ENCODE measurements at regions not wholly inside any gene's neighbourhood (a gene's known extent, or its start where the extent isn't known, plus 50 kb on each side); places are given as distances from the start of the nearest gene placed in this dataset.
"Not testable (repeated sequence)": the region's sequence is repeated elsewhere in the genome, so short reads cannot be mapped to it uniquely, and the experiment has no call there.

DNA sequence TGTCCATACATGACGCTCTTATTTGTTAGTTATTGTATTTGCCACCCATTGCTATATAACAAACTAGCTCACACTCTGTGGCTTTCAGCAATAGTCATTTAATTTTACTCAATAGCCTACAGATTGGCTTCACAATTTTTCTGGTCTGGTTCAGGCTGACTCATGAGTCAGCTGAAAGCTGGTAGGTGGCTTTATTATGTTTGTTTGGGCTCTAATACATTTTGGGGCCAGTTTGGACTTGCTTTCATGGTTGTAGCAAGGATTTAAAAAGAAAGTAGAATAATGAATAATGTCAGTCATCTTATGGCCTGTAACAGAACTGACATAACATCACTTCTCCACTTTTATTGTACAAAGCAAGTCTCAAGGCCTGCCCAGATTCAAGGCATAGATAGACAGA, 338.7 kb downstream of the LRRIQ3 start:
- Histone ChIP-seq H3K27ac (ENCODE audit: low read depth, low read length, severe bottlenecking) (no peak overlapping the region), H3K4me1 (ENCODE audit: control insufficient read depth, insufficient read depth, low read length, poor library complexity, severe bottlenecking) (no peaks in the 10 kb centered on the region), H3K36me3 (ENCODE audit: control insufficient read depth, insufficient read depth, low read length) (no peaks in the 10 kb centered on the region), H3K9me3 (ENCODE audit: control insufficient read depth, low read length) (no peaks in the 10 kb centered on the region), H3K4me3 (ENCODE audit: extremely low read depth, insufficient read depth, low read length, poor library complexity, severe bottlenecking) (no peak overlapping the region)
- WGBS, 2 experiments (ENCODE audit: insufficient coverage in 2 of 2): no CpG with 5 or more reads among the region's 1 CpG

DNA sequence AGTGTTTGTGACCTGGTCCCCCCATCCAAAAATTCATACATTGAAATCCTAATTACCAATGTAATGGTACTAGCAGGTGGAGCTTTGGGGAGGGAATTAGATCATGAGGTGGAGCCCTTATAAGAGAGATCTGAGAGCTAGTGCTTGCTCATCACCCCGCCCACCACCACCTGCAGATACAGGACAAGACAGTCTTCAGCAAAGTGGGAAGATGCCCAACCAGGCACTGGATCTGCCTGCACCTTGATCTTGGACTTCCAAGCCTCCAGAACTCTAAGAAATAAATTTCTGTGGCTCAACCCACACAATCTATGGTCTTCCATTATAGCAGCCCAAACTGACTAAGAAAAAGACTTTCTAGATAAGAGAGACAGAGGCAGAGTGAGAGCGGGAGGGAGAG, 343.4 kb downstream of the LRRIQ3 start:
- 80 to 100% methylated on average over 1 of the region's 2 CpGs for WGBS, 2 experiments (ENCODE audit: insufficient coverage in 2 of 2)
- Histone ChIP-seq H3K4me1 (ENCODE audit: control insufficient read depth, insufficient read depth, low read length, poor library complexity, severe bottlenecking) (no peaks in the 10 kb centered on the region), H3K36me3 (ENCODE audit: control insufficient read depth, insufficient read depth, low read length) (no peaks in the 10 kb centered on the region), H3K27ac (ENCODE audit: low read depth, low read length, severe bottlenecking) (no peak overlapping the region), H3K9me3 (ENCODE audit: control insufficient read depth, low read length) (no peaks in the 10 kb centered on the region), H3K4me3 (ENCODE audit: extremely low read depth, insufficient read depth, low read length, poor library complexity, severe bottlenecking) (no peak overlapping the region)

GRCh38 chr1:73842436-73842835, 355.5 kb downstream of the LRRIQ3 start:
- H3K9me3 ChIP-seq (ENCODE audit: control insufficient read depth, low read length): no peaks in the 10 kb centered on the region
- no peak overlapping the region for H3K27ac ChIP-seq (ENCODE audit: low read depth, low read length, severe bottlenecking)
- no peak overlapping the region for H3K4me3 ChIP-seq (ENCODE audit: extremely low read depth, insufficient read depth, low read length, poor library complexity, severe bottlenecking)
- no peaks in the 10 kb centered on the region for H3K36me3 ChIP-seq (ENCODE audit: control insufficient read depth, insufficient read depth, low read length)
- H3K4me1 ChIP-seq (ENCODE audit: control insufficient read depth, insufficient read depth, low read length, poor library complexity, severe bottlenecking): no peaks in the 10 kb centered on the region

GRCh38 chr1:73839922-73840321, 358.1 kb downstream of the LRRIQ3 start:
- no peak overlapping the region for H3K4me3 ChIP-seq (ENCODE audit: extremely low read depth, insufficient read depth, low read length, poor library complexity, severe bottlenecking)
- no CpG with 5 or more reads among the region's 4 CpGs for WGBS, 2 experiments (ENCODE audit: insufficient coverage in 2 of 2)
- H3K36me3 ChIP-seq (ENCODE audit: control insufficient read depth, insufficient read depth, low read length): no peaks in the 10 kb centered on the region
- no peaks in the 10 kb centered on the region for H3K9me3 ChIP-seq (ENCODE audit: control insufficient read depth, low read length)
- H3K27ac ChIP-seq (ENCODE audit: low read depth, low read length, severe bottlenecking): no peak overlapping the region
- H3K4me1 ChIP-seq (ENCODE audit: control insufficient read depth, insufficient read depth, low read length, poor library complexity, severe bottlenecking): no peaks in the 10 kb centered on the region

DNA sequence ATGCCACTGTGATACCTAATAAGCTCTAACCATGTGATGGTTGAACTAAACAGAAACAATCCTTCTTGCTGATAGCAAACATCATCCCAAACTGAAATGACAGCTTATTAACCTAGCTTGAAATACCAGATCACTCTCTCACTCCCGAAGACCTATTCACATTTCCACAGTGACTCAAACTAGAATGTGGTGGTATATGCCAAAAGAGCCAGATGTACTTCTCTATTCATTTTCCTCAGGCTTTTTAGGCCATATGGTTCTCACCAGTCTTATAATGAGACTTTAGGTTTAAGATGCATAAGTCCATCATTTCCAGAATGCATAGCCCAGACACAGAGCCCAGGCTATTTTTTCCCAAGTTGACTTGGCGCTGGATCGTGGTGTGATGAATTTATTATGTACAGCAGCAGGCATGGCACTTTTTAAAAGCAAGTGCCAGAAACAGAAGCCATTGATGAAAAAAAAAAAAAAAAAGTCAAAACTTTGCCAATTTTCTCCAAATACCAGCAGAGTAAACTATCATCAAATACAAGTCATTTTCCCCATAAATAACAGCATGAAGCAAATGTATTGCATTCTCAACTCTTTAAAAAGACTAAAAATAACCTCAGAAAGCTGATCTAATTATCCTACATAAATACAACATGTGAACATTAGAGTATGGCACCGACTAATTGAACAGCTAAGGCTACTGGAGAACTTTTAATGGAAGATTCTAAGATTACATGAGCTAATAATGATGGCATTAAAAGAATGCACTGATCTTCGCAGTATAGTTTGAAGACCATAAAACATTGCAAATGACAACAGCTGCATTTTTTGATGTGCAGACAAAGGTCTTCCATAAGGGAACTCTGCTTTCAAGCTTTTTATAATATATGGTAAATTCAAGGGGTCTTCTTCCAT, 365.4 kb downstream of the LRRIQ3 start:
- Histone ChIP-seq H3K9me3 (ENCODE audit: control insufficient read depth, low read length) (no peaks in the 10 kb centered on the region), H3K36me3 (ENCODE audit: control insufficient read depth, insufficient read depth, low read length) (no peaks in the 10 kb centered on the region), H3K27ac (ENCODE audit: low read depth, low read length, severe bottlenecking) (no peak overlapping the region), H3K4me3 (ENCODE audit: extremely low read depth, insufficient read depth, low read length, poor library complexity, severe bottlenecking) (no peak overlapping the region), H3K4me1 (ENCODE audit: control insufficient read depth, insufficient read depth, low read length, poor library complexity, severe bottlenecking) (peaks cover 3% of the 10 kb centered on the region)
- WGBS, 2 experiments (ENCODE audit: insufficient coverage in 2 of 2): 90 to 100% methylated on average over 2 of the region's 5 CpGs

DNA sequence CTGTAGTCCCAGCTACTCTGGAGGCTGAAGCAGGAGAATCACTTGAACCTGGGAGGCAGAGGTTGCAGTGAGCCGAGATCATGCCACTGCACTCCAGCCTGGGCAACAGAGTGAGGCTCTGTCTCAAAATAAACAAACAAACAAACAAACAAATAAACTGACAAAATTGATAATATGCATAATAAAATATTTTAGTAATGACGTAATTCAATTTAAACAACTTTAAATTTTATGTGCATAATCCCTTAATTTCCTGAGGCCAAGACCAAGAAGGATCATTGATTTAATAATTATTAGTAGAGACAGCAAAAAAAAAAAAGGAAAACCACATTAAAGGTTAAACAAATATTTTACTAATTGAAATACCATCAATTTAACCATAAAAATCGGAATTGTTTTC, 370.7 kb downstream of the LRRIQ3 start:
- not testable (repeated sequence) for H3K27ac ChIP-seq (ENCODE audit: low read depth, low read length, severe bottlenecking); H3K4me3 ChIP-seq (ENCODE audit: extremely low read depth, insufficient read depth, low read length, poor library complexity, severe bottlenecking); H3K36me3 ChIP-seq (ENCODE audit: control insufficient read depth, insufficient read depth, low read length); H3K9me3 ChIP-seq (ENCODE audit: control insufficient read depth, low read length); H3K4me1 ChIP-seq (ENCODE audit: control insufficient read depth, insufficient read depth, low read length, poor library complexity, severe bottlenecking)
- WGBS, 2 experiments (ENCODE audit: insufficient coverage in 2 of 2): no CpG with 5 or more reads among the region's 3 CpGs

GRCh38 chr1:73824065-73824464, 373.9 kb downstream of the LRRIQ3 start:
- no peaks in the 10 kb centered on the region for H3K36me3 ChIP-seq (ENCODE audit: control insufficient read depth, insufficient read depth, low read length)
- 100% methylated on average over 2 of the region's 4 CpGs for WGBS, 2 experiments (ENCODE audit: insufficient coverage in 2 of 2)
- no peak overlapping the region for H3K27ac ChIP-seq (ENCODE audit: low read depth, low read length, severe bottlenecking)

DNA sequence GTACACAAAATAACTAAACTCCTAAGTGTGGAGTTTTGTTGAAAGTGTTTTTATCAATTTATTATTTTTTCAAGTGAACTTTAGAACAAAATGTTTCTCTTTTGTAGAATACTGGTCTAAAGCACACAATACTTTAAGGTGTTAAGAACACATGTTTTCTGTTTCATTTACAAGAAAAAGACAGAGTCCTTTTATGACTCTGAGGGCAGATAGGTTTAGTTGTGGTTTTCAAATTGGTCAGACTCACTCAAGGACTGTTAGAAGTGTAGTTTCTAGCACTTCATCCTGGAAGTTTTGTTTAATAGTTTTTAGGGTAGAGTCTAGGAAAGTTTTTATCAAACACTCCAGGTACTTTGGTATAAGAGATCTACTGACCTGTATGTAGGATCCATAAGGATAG, 376.5 kb downstream of the LRRIQ3 start:
- Histone ChIP-seq H3K4me3 (ENCODE audit: extremely low read depth, insufficient read depth, low read length, poor library complexity, severe bottlenecking) (no peak overlapping the region), H3K27ac (ENCODE audit: low read depth, low read length, severe bottlenecking) (no peak overlapping the region), H3K9me3 (ENCODE audit: control insufficient read depth, low read length) (no peaks in the 10 kb centered on the region), H3K36me3 (ENCODE audit: control insufficient read depth, insufficient read depth, low read length) (no peaks in the 10 kb centered on the region), H3K4me1 (ENCODE audit: control insufficient read depth, insufficient read depth, low read length, poor library complexity, severe bottlenecking) (no peaks in the 10 kb centered on the region)

More at GRCh38 chr1:73824065-73824464, 373.9 kb downstream of the LRRIQ3 start:
- no peak overlapping the region for H3K4me3 ChIP-seq (ENCODE audit: extremely low read depth, insufficient read depth, low read length, poor library complexity, severe bottlenecking)
- no peaks in the 10 kb centered on the region for H3K4me1 ChIP-seq (ENCODE audit: control insufficient read depth, insufficient read depth, low read length, poor library complexity, severe bottlenecking)
- no peaks in the 10 kb centered on the region for H3K9me3 ChIP-seq (ENCODE audit: control insufficient read depth, low read length)

- no peak overlapping the region for H3K27ac ChIP-seq (ENCODE audit: low read depth, low read length, severe bottlenecking)
- no CpG with 5 or more reads among the region's 1 CpG for WGBS, 2 experiments (ENCODE audit: insufficient coverage in 2 of 2)
- H3K9me3 ChIP-seq (ENCODE audit: control insufficient read depth, low read length): no peaks in the 10 kb centered on the region
- no peak overlapping the region for H3K4me3 ChIP-seq (ENCODE audit: extremely low read depth, insufficient read depth, low read length, poor library complexity, severe bottlenecking)
- H3K36me3 ChIP-seq (ENCODE audit: control insufficient read depth, insufficient read depth, low read length): no peaks in the 10 kb centered on the region
- H3K4me1 ChIP-seq (ENCODE audit: control insufficient read depth, insufficient read depth, low read length, poor library complexity, severe bottlenecking): no peaks in the 10 kb centered on the region
These were observed 377.1 kb downstream of the LRRIQ3 start for GRCh38 chr1:73820843-73821242.

DNA sequence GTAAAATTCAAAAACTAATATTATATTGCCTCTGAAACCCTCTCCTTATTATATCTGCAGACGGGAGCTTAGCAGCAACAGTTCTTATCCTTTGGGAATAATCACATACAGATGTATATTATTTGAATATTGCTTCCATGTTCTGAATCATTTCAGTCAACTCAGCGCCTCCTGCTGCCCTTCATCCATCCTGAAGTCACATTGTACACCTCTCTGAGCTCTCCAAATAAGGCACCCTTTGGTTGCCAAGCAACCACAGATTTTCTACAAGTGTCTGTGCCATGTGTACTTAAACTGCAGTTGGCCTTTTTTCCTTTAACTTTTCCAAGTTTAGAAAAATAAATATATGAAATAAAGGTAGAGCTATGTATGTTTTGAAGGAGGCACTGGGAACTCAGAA, 384.3 kb downstream of the LRRIQ3 start:
- Histone ChIP-seq H3K4me3 (ENCODE audit: extremely low read depth, insufficient read depth, low read length, poor library complexity, severe bottlenecking) (no peak overlapping the region), H3K36me3 (ENCODE audit: control insufficient read depth, insufficient read depth, low read length) (no peaks in the 10 kb centered on the region), H3K9me3 (ENCODE audit: control insufficient read depth, low read length) (no peaks in the 10 kb centered on the region), H3K4me1 (ENCODE audit: control insufficient read depth, insufficient read depth, low read length, poor library complexity, severe bottlenecking) (no peaks in the 10 kb centered on the region), H3K27ac (ENCODE audit: low read depth, low read length, severe bottlenecking) (no peak overlapping the region)
- no CpG with 5 or more reads among the region's 2 CpGs for WGBS, 2 experiments (ENCODE audit: insufficient coverage in 2 of 2)

GRCh38 chr1:73813236-73813635, 384.7 kb downstream of the LRRIQ3 start:
- Histone ChIP-seq H3K27ac (ENCODE audit: low read depth, low read length, severe bottlenecking) (no peak overlapping the region), H3K4me3 (ENCODE audit: extremely low read depth, insufficient read depth, low read length, poor library complexity, severe bottlenecking) (no peak overlapping the region), H3K36me3 (ENCODE audit: control insufficient read depth, insufficient read depth, low read length) (no peaks in the 10 kb centered on the region), H3K4me1 (ENCODE audit: control insufficient read depth, insufficient read depth, low read length, poor library complexity, severe bottlenecking) (no peaks in the 10 kb centered on the region), H3K9me3 (ENCODE audit: control insufficient read depth, low read length) (no peaks in the 10 kb centered on the region)
- WGBS, 2 experiments (ENCODE audit: insufficient coverage in 2 of 2): no CpG with 5 or more reads among the region's 2 CpGs

Measured in mesodermal cell (in vitro differentiated cells).